Activated naive CD4-positive, alpha-beta T cell treated with anti-CD3 and anti-CD28 coated beads, Interleukin-2, amount 10 ng/mL, durations not matched to agents 7 days and 5 days (primary cell): ENCODE measurements at regions not wholly inside any gene's neighbourhood (a gene's known extent, or its start where the extent isn't known, plus 50 kb on each side); places are given as distances from the start of the nearest gene placed in this dataset.

Source experiments
- CTCF ChIA-PET: fragments of 350-600 bp; sonication (Branson Sonifier 250); formaldehyde crosslinking; loops from one replicate; lab custom pipeline; 2021; ENCODE audit warnings: antibody characterized with exemption; lab: Charles Lee
- DNase-seq: peaks from one replicate; pipeline ENCODE4 v3.0.0-alpha.2; 2020
- H3K27ac Mint-ChIP-seq: one replicate; pipeline ENCODE4 v1.8.0; 2021; ENCODE audit warnings: mild to moderate bottlenecking, moderate library complexity, mixed read lengths
- H3K27me3 Mint-ChIP-seq: one replicate; pipeline ENCODE4 v1.8.0; 2021; ENCODE audit warnings: mild to moderate bottlenecking, mixed read lengths
- H3K36me3 Mint-ChIP-seq: one replicate; pipeline ENCODE4 v1.8.0; 2021; ENCODE audit warnings: mixed read lengths
- H3K4me1 Mint-ChIP-seq: one replicate; pipeline ENCODE4 v1.8.0; 2021; ENCODE audit warnings: mixed read lengths
- H3K4me3 Mint-ChIP-seq: one replicate; pipeline ENCODE4 v1.8.0; 2021; ENCODE audit warnings: mild to moderate bottlenecking, moderate library complexity, mixed read lengths
- H3K9me3 Mint-ChIP-seq: one replicate; pipeline ENCODE4 v1.8.0; 2021; ENCODE audit warnings: mixed read lengths

DNA sequence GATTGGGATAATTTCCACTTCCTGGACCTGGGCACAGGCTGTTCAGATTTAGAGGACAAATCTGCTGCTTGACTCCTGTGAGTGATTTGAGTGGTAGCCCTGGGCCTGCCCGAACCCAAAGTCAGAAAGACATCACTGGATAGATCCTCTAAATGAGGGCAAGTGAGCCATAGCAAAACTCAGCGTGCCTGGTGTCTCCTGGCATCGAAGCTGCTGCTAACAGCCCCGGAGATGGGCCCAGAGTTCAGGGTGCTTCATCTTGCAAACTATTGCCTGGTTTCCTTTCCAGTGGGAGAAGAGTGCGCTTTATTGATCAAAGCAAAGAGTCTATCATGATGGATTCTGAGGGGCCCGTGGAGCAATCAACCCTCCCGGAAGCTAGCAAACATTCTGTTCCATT lies 153.1 kb upstream of the KLHL29 start:
- no peaks in the 10 kb centered on the region for H3K4me1 Mint-ChIP-seq
- H3K27ac Mint-ChIP-seq = no peak overlapping the region
- no peaks in the 10 kb centered on the region for H3K36me3 Mint-ChIP-seq
- CTCF ChIA-PET = no interaction called here
- DNase-seq = no peak
- no peaks in the 10 kb centered on the region for H3K27me3 Mint-ChIP-seq
- peaks cover 4% of the 10 kb centered on the region for H3K9me3 Mint-ChIP-seq
- no peak overlapping the region for H3K4me3 Mint-ChIP-seq

DNA sequence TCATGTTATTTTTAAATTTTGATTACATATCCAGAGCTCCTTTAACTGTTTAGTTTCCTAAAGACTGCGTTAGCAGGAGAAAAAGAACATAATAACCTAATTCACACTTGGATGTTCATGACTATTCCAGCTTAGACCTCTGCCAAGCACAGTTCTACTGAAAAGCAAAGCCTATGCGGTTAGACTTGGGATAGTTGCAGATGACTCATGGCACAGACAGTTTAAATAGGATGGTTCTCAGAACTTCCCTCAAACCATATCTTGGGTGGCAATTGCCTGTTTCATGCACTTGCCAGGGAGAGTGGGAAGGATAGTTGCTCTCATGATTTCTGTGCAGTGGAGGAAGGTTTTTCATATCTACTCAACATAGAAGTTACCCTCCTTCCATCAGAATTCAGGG lies 149.7 kb upstream of the KLHL29 start:
- H3K36me3 Mint-ChIP-seq = no peaks in the 10 kb centered on the region
- no peak for DNase-seq
- CTCF ChIA-PET = no interaction called here
- no peak overlapping the region for H3K4me3 Mint-ChIP-seq
- no peaks in the 10 kb centered on the region for H3K4me1 Mint-ChIP-seq
- no peak overlapping the region for H3K27ac Mint-ChIP-seq
- no peaks in the 10 kb centered on the region for H3K27me3 Mint-ChIP-seq
- peaks cover 4% of the 10 kb centered on the region for H3K9me3 Mint-ChIP-seq

DNA sequence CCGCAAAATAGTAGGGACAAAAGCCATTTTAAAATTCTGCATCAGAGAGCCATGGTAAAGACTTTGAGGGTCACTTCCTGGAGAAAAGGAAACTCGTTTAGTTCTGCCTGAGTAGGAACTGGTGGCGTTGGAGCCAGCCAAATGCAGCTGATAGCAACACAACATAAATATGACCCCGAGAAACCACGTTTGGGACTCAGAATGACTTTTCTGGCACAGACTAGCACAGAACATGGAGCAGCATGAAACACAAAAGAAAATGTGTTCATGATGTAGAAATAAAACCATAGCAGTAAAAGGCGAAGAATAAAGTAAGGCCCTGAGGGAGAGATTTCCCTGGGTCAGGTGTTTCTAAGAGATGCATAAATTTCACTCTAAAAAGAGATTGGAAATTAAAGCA lies 149.2 kb upstream of the KLHL29 start:
- CTCF ChIA-PET = no interaction called here
- no peaks in the 10 kb centered on the region for H3K36me3 Mint-ChIP-seq
- DNase-seq = no peak
- no peaks in the 10 kb centered on the region for H3K4me1 Mint-ChIP-seq
- no peaks in the 10 kb centered on the region for H3K27me3 Mint-ChIP-seq
- no peak overlapping the region for H3K27ac Mint-ChIP-seq
- H3K4me3 Mint-ChIP-seq = no peak overlapping the region
- peaks cover 3% of the 10 kb centered on the region for H3K9me3 Mint-ChIP-seq

DNA sequence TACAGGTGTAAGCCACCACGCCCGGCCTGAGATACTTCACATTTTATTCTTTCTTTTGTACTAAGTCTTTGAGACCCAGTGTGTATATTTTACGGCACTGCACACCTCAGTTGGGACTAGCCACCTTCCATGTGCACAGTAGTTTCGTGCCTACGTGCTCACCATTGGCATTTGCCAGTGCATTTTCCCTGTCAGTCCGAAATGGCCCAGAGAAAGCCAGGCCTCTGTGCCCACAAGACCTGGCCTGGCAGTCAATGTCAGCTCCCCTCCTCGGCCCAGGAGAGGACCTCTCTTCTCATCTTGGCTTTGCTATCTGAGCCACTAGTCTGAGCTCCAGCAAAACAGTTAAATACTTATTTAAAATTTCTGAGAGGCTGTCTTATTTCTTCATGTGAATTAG lies 147.8 kb upstream of the KLHL29 start:
- H3K4me1 Mint-ChIP-seq = no peaks in the 10 kb centered on the region
- DNase-seq = no peak
- H3K27ac Mint-ChIP-seq = no peak overlapping the region
- H3K4me3 Mint-ChIP-seq = no peak overlapping the region
- H3K36me3 Mint-ChIP-seq = no peaks in the 10 kb centered on the region
- H3K9me3 Mint-ChIP-seq = no peaks in the 10 kb centered on the region
- CTCF ChIA-PET = no interaction called here
- no peaks in the 10 kb centered on the region for H3K27me3 Mint-ChIP-seq

DNA sequence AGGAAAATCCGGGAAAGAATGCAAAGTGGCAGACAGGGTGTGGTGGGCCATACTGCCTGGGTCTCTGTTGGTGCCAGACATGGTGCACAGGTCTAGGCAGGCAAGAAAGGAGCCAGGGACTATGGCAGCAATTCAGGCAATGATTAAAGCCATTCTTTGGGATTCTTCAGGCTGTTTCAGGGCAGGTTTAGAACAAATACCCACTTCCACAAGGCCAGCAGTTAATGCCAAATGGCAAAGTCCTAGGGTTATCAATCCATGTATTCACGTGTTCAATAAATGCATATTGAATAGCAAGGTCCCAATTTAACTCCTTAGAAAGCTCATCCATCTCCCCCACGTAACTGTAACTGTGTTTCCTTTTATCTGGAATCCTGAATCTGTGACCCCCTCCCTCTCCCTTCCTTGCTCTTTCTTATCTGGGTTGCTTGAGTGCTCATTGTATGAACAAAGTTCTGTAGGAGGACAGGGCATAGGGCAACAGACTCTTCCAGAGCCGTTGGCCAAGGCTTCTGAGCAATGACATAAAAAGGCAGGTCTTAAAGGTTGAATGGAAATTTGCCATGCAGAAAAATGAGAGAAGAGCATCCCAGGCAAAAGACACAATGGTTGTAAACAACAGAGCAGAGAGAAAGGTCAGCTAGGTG lies 146.8 kb upstream of the KLHL29 start:
- H3K27ac Mint-ChIP-seq = no peak overlapping the region
- H3K4me3 Mint-ChIP-seq = no peak overlapping the region
- DNase-seq = no peak
- H3K36me3 Mint-ChIP-seq = no peaks in the 10 kb centered on the region
- no peaks in the 10 kb centered on the region for H3K4me1 Mint-ChIP-seq
- no peaks in the 10 kb centered on the region for H3K27me3 Mint-ChIP-seq
- no peaks in the 10 kb centered on the region for H3K9me3 Mint-ChIP-seq
- CTCF ChIA-PET = no interaction called here

DNA sequence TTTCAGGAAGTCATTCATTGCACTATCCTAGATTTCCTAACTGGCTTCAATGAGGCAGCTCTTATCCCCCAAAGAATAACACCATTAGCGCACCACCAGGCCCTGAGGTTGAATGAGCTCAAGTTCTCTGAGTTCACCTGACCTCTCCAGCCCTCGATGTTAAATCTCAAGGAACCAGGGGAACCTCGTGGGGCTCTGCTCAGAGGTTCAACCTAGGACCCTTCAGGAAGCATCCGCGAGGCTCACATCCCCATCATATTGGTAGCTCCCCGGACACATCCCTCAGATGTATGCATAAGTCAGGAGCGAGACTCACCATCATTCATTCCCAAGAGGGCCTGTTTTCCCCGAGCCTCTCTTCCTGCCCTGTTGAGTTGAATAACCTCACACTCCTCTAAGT lies 145.6 kb upstream of the KLHL29 start:
- Mint-ChIP-seq H3K27me3 (no peaks in the 10 kb centered on the region), H3K9me3 (no peaks in the 10 kb centered on the region), H3K4me3 (no peak overlapping the region), H3K27ac (no peak overlapping the region), H3K36me3 (no peaks in the 10 kb centered on the region), H3K4me1 (no peaks in the 10 kb centered on the region)
- no peak for DNase-seq
- CTCF ChIA-PET = no interaction called here

DNA sequence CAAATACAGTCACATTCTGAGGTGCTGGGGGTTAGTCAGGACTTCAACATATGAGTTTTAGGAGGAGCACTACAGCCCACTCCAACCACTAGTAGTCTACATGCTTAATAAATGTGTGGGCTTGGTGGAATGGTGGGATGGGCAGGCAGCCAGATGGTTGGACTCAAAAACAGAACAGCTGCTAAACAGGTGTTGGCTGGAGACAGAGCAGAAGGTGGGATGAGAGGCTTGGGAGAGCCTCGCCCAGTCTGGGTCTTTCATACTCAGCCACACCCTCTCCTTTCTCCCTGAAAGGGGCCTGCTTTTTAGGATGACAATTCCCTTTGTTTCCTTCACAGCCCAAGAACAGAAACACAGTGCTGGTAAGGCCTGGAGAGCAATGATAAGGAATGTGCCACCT lies 143.9 kb upstream of the KLHL29 start:
- CTCF ChIA-PET = no interaction called here
- no peak for DNase-seq
- no peak overlapping the region for H3K27ac Mint-ChIP-seq
- no peaks in the 10 kb centered on the region for H3K36me3 Mint-ChIP-seq
- H3K4me3 Mint-ChIP-seq = no peak overlapping the region
- H3K9me3 Mint-ChIP-seq = no peaks in the 10 kb centered on the region
- no peaks in the 10 kb centered on the region for H3K27me3 Mint-ChIP-seq
- no peaks in the 10 kb centered on the region for H3K4me1 Mint-ChIP-seq

DNA sequence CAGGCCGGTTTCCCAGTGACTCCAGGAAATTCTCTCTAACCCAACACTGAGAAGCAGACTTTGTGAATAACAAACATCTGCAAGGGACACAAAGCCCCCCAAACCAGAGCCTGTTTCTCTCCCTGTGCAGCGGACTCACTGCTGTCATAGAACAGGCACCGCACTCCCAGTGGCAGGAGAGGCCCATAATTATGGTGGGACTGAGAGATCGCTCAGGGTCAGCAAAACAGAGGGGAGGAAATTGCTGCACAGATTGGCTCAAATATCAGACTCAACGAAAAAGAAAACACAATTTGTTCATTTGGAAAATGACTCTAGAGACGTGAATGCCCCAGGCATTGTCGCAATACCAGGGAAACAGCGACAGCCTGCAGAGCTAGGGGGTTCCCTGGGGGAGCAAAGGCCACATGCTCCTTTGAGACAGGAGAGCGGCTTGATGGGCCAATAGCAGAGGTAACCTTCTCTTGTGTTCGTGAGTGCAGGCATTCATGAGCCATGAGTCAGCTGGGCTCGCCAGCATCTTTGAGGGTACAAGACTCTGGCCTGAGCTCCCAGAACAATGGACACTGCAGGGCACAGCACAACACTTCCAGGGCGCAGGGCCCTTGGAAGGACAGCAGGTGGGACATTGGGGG lies 143.3 kb upstream of the KLHL29 start:
- no peak overlapping the region for H3K27ac Mint-ChIP-seq
- CTCF ChIA-PET = no interaction called here
- H3K4me1 Mint-ChIP-seq = no peaks in the 10 kb centered on the region
- H3K9me3 Mint-ChIP-seq = no peaks in the 10 kb centered on the region
- H3K27me3 Mint-ChIP-seq = no peaks in the 10 kb centered on the region
- H3K4me3 Mint-ChIP-seq = no peak overlapping the region
- no peaks in the 10 kb centered on the region for H3K36me3 Mint-ChIP-seq
- DNase-seq = no peak

DNA sequence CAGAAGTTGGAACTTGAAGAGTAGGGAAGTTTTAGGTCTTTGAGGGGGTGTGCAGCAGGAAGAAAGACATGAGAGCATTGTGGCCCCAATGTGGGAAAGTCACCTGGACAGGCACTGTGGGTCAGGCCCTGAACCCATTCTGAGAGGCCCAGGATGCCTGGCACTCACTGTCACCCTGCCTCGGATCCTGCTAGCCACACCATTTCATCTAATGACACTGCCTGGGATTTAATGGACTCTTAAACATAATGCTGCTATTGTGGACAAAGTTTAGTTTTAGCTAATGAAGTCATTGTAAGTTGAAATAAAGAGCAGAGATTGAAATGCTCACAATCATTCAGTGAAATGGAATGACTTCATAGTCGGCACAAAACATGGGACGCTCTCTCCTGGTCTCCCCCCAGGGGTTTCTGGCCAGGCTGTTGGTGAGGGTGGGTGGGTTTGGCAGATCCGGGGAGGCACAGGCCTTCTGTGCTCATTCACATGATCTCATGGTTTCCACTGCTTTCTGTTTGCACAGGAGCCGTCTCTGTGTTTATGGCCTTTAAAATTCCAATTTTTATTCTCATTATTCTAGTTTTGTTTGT lies 141.8 kb upstream of the KLHL29 start:
- Mint-ChIP-seq H3K27me3 (peaks cover 3% of the 10 kb centered on the region), H3K36me3 (no peaks in the 10 kb centered on the region), H3K27ac (no peak overlapping the region), H3K4me3 (no peak overlapping the region), H3K9me3 (no peaks in the 10 kb centered on the region), H3K4me1 (no peaks in the 10 kb centered on the region)
- CTCF ChIA-PET = no interaction called here
- DNase-seq = no peak

DNA sequence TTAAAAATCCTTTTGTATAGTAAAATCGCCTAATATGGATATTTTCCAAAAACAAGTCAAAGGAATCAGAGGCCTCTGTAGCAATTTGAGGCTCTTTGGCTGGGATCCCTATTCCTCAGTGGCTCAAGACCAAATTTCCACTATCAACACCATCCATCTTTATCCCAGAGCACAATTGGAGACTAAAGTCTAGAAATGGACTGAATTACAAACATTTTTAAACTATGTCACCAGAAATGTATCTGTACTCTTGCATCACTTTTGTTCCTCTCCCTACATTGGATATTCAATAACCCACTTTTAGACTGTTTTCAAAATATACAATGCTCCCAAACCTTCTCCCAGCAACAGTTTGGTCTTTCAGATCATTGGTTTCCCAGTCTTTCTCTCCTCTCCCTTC lies 140.4 kb upstream of the KLHL29 start:
- Mint-ChIP-seq H3K9me3 (no peaks in the 10 kb centered on the region), H3K4me3 (no peak overlapping the region), H3K27me3 (peaks cover 3% of the 10 kb centered on the region), H3K4me1 (no peaks in the 10 kb centered on the region), H3K27ac (no peak overlapping the region), H3K36me3 (no peaks in the 10 kb centered on the region)
- DNase-seq = no peak
- CTCF ChIA-PET = no interaction called here

DNA sequence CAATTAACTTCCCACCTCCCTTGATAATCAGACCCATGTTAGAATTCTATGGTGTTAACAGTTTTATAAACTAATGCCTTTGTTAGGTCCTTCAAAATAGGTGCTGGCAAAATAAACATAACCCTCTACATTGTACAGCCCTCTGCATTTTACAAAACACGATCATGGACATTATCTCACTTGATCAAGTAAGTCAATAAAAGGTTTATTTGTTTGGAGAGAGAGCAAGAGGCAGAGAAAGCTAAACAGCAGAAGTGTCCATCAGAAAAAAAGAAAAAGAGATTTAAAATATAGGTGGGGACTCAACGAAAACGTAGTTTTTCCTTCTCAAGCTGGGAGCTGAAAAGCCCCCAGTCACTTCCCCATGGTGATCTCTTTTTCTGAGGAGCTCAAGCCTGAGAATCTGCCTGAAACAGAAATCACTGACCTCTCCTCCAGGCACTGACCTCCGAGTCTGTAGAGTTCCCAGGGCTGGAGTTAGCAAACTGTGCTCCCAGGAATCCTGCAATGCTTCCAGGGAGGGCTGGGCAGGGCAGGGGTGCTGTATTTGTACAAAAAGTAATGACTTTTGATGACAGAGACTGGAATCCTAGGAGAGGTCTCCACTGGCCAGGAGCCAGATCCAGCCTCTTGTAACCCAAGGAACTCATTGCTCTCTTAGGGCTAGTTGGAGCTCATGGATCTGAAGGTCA lies 137.8 kb upstream of the KLHL29 start:
- DNase-seq = no peak
- Mint-ChIP-seq H3K27me3 (peaks cover 14% of the 10 kb centered on the region), H3K27ac (no peak overlapping the region), H3K4me1 (no peaks in the 10 kb centered on the region), H3K4me3 (no peak overlapping the region), H3K9me3 (no peaks in the 10 kb centered on the region), H3K36me3 (no peaks in the 10 kb centered on the region)
- CTCF ChIA-PET = no interaction called here

DNA sequence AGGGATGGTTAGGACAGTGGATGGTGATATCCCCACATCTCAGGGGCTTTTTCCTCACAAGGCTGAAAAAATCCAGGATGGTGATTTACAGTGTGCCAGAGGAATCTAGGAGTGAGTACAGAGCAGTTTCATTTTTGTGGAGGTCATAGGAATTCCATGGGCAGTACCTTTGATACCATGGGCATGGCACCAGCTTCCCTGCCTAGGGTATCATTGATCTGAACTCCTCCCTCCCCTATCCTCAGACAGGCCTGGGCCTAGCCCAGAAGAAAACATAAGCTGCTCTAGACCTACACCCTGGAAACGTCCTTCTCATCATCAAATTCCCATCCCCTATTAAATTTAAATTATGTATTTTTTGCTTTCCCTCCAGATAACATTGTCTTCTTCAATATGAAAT lies 136.3 kb upstream of the KLHL29 start:
- H3K27me3 Mint-ChIP-seq = peaks cover 18% of the 10 kb centered on the region

DNA sequence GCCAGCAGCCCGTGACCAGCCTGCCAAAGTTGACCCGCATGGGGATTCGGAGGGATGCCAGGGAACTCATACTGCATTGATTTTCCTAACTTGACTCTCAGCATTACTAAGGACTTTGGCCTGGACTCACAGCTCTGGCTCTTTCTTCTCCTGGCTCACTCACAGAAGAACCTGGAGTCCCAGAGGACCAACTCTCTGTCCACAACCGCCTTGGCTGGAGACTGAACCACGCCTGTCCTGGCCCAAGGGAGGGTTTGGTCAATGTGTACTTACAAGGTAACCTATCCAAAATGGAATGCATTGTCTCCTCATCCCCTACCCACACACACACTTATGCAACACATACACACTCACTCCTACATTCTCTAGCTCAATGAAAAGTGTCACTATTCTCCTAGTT lies 135.6 kb upstream of the KLHL29 start:
- CTCF ChIA-PET = no interaction called here

More for the DNA sequence above, 136.3 kb upstream of the KLHL29 start:
- no peaks in the 10 kb centered on the region for H3K4me1 Mint-ChIP-seq
- no peaks in the 10 kb centered on the region for H3K9me3 Mint-ChIP-seq
- DNase-seq = no peak
- CTCF ChIA-PET = no interaction called here
- H3K36me3 Mint-ChIP-seq = no peaks in the 10 kb centered on the region
- no peak overlapping the region for H3K27ac Mint-ChIP-seq
- no peak overlapping the region for H3K4me3 Mint-ChIP-seq

DNA sequence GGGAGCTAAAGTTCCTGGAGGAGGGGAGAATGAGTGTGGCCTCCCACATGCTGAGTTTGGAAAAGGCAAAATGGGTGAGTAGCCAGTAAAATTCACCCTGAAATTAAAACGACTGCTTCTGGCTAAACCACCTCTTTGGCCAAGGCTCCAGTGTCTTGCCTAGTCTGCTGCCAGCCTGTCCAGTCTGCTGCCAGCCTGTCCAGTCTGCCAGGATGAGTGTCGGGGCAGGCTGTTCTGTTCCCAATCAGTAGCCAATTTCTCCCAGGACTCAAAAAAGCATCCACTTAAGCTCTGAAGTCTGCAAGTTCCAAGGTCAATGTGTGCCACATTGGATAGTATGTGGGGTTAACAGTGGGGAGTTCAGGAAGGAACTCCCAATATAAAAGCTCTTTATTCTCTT lies 134.6 kb upstream of the KLHL29 start:
- no peak for DNase-seq
- no peaks in the 10 kb centered on the region for H3K36me3 Mint-ChIP-seq
- H3K27ac Mint-ChIP-seq = no peak overlapping the region
- no peaks in the 10 kb centered on the region for H3K4me1 Mint-ChIP-seq
- peaks cover 18% of the 10 kb centered on the region for H3K27me3 Mint-ChIP-seq
- no peak overlapping the region for H3K4me3 Mint-ChIP-seq
- H3K9me3 Mint-ChIP-seq = no peaks in the 10 kb centered on the region
- CTCF ChIA-PET = no interaction called here

More for the DNA sequence above, 135.6 kb upstream of the KLHL29 start:
- no peak overlapping the region for H3K27ac Mint-ChIP-seq
- H3K4me1 Mint-ChIP-seq = no peaks in the 10 kb centered on the region
- no peaks in the 10 kb centered on the region for H3K9me3 Mint-ChIP-seq
- peaks cover 18% of the 10 kb centered on the region for H3K27me3 Mint-ChIP-seq
- no peak overlapping the region for H3K4me3 Mint-ChIP-seq
- H3K36me3 Mint-ChIP-seq = no peaks in the 10 kb centered on the region
- DNase-seq = no peak

DNA sequence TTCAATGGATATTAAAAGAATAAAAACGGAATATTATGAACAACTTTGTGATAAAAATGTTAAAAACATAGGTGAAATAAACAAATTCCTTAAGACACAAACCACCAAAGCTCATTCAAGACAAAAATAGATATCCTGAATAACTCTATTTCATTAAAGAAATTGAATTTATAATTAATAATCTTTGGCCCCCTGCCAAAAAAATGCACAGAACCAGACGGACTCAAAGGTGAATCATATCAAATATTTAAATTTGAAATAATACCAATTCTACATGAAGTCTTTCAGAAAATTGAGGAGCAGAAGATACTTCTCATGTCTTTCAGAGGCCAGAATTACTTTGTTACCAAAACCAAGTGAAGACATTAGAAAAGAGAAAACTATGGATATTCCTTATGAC lies 128.3 kb upstream of the KLHL29 start:
- Mint-ChIP-seq H3K36me3 (no peaks in the 10 kb centered on the region), H3K4me1 (no peaks in the 10 kb centered on the region), H3K27me3 (peaks cover 10% of the 10 kb centered on the region), H3K9me3 (no peaks in the 10 kb centered on the region), H3K4me3 (no peak overlapping the region), H3K27ac (no peak overlapping the region)
- CTCF ChIA-PET = no interaction called here
- no peak for DNase-seq
